ENCODE measurements at regions not wholly inside any gene's neighbourhood (a gene's known extent, or its start where the extent isn't known, plus 50 kb on each side); places are given as distances from the start of the nearest gene placed in this dataset.
A peak's percentile ranks its signal among the peaks of the same experiment; 100 is the strongest.
"Not testable (repeated sequence)": the region's sequence is repeated elsewhere in the genome, so short reads cannot be mapped to it uniquely, and the experiment has no call there.

DNA sequence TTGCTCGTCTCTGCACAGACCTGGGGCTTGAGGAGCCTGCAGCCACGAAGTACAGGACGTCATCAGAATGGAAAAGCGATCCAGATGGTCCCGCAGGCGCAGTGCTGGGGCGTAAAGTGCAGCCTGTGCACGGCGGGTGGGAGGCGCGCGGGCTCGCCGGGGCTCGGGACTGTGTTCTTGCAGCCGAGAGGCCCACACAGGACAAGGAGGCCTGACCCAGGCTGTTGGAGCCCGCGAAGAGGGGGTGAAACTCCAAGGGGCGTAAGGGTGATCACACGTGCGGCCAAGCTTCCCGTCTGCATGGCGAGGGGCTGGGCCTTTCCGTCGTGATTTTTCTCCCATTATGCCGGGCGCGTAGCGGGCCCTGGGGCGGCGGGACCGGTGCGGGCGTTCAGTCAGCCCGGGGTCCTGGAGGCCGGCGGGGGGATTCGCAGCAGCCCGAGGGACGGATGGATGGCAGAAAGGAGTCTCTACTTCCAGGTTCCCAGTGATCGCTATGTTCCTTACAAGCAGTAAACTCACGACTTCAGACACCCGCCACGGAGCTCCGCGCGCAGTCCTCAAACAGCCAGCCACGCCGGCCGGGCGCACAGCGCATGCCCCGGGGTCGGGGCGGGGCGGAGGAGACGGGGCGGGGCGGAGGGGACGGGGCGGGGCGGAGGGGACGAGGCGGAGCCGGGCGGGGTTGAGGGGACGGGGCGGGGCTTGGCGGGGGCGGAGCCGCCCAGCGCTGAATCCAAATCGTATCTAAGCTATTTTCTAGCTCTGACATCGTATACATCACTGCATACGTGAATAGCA, 141.0 kb upstream of the KCNJ18 start:
- DNase-seq (ENCODE audit: low read depth in 3 of 3), result peak; percentile 67 to 76 (median 72)

DNA sequence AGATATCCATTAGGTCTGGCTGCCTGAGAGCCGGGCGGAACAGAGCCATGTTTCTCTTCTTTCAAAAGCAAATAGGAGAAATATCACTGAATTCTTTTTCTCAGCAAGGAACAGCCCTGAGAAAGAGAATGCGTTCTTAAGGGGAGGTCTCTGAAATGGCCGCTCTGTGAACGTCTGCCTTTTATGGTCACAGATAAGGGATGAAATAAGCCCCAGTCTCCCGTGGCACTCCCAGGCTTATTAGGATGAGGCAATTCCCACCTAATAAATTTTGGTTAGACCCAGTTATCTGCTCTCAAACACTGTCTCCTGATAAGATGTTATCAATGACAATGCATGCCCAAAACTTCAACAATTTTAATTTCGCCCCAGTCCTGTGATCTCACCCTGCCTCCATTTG, 133.4 kb upstream of the KCNJ18 start:
- not testable (repeated sequence) for DNase-seq (ENCODE audit: low read depth in 3 of 3)

- no peak for DNase-seq (ENCODE audit: low read depth in 3 of 3)
Observed at GRCh38 chr17:21564262-21564661, 128.1 kb upstream of the KCNJ18 start.

DNA sequence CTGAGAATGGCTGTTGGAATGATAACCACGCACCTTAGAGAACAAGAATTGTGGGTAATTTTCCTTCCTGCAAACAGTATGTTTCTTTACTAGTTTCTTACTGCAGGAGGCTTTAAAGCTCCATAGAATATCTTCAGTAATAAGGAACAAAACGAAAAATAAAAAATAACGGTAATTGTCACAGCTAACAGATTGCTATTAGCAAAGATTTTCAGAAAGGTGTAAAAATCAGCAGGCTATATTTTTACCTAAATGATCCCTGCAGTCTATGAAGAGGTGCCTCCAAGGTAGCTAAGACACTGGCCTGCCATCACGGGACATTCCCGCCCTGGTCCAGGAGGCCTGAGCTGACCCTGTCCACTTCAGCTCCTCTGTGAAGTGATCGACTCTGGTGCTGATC, 127.6 kb upstream of the KCNJ18 start:
- not testable (repeated sequence) for DNase-seq (ENCODE audit: low read depth in 3 of 3)

GRCh38 chr17:21570427-21570826, 121.9 kb upstream of the KCNJ18 start:
- not testable (repeated sequence) for DNase-seq (ENCODE audit: low read depth in 3 of 3)

DNA sequence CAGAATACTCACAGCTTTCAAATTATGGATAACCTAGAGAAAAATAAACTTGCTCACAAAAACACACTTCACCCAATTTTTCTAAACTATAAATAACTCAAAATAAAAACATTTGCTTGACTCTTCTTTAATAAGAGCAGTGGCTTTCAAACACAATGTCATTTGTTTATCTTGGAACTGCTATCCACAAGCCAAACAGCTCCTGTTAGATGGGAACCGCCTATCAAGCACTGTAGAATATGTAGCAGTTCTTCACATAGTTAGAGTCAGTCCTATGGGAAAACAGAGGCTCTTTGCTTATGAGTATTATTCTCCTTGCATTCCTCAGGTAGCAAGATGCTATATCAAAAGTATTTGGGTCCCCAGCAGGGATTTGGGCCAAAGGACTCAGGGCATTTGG, 120.2 kb upstream of the KCNJ18 start:
- DNase-seq (ENCODE audit: low read depth in 3 of 3), result not testable (repeated sequence)

DNA sequence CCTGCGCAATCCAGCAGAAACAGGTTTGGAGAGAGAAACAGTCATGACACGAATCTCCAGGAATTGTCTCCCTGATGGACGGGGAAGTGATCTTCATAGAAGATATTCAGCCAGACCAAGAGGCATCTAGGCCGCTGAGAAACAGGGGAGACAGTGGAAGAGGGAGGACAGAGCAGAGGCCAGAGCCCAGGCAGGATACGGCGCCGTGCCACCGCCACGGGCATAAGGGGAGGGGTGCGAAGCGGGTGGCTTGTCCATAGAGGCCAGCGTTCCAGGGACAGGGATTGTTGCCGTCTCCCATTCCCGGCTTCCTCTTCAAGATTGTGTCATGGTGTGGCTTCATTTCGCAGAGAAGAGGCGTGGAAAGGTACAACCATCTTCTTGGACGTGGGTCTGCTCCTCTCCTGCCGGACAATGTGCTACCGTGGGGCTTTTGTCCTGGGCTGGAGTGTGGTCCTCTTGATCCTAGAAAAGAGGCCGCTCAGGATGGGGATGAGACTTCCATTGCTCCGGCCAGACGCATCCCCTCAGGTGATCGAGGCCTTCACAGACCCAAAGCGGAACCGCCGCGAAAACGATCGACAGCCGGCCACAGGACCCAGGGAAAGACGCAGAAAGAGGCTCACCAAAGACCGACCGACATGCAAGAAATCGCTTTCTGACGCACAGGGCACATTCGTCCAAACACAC, 118.9 kb upstream of the KCNJ18 start:
- not testable (repeated sequence) for DNase-seq (ENCODE audit: low read depth in 3 of 3)

GRCh38 chr17:21573961-21574610, 118.2 kb upstream of the KCNJ18 start:
- peak; percentile 5 to 30 (median 25) for DNase-seq (ENCODE audit: low read depth in 3 of 3)

- not testable (repeated sequence) for DNase-seq (ENCODE audit: low read depth in 3 of 3)
Observed at GRCh38 chr17:21574611-21575255, 117.6 kb upstream of the KCNJ18 start.

DNA sequence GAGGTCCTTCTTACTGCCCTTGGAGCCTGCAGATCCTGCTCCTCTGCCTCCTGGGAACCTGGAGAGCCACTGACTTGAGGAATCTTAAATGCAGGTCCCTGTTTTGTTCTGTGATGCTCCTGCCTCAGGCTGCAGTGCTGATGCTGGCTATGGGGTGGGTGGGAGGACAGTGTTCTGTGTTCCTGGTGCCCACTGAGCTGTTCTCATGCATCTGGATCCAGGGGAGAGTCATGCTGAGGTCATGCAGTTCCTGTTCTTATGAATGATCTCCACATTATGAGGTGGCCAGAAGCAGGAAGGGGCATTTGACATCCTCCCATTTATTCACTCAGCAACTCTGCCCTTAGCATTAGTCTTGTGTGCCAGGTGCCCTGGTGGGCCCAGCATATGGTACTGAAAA, 113.5 kb upstream of the KCNJ18 start:
- DNase-seq (ENCODE audit: low read depth in 3 of 3), result not testable (repeated sequence)

- no peak for DNase-seq (ENCODE audit: low read depth in 3 of 3)
Observed at GRCh38 chr17:21592774-21593173, 99.5 kb upstream of the KCNJ18 start.

DNA sequence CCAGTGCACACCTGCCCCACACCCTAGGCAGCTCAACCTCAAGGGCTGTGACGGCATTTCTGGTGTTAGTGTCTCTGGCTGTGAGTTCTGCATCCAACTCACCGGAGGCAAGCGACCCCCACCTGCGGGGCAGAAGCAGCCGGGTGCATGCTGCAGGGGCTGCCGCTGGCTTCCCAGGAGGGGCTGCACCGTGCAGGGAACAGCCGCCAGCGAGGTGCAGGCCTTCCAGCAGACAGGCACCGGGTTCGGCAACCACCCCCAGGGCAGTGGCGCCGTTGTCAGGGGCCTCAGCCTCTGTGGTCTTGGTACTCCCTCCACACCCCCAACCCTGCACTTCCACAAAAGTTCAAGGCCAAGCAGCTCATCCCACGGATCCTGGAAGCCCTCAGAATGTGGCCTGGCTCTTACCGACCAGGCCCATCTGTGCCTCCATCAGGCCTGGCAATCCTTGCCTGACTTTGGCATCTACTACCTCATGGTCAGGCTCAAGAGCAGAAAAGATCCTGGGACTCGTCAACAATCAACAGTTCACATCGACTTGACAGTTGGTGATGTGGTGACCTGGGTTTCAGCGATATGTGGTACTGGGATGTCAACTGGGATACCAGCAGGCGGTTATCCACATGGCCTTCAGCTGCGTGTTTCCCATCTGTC, 98.7 kb upstream of the KCNJ18 start:
- DNase-seq (ENCODE audit: low read depth in 3 of 3), result not testable (repeated sequence)

- no peak for DNase-seq (ENCODE audit: low read depth in 3 of 3)
Observed at GRCh38 chr17:21595086-21595485, 97.2 kb upstream of the KCNJ18 start.

DNA sequence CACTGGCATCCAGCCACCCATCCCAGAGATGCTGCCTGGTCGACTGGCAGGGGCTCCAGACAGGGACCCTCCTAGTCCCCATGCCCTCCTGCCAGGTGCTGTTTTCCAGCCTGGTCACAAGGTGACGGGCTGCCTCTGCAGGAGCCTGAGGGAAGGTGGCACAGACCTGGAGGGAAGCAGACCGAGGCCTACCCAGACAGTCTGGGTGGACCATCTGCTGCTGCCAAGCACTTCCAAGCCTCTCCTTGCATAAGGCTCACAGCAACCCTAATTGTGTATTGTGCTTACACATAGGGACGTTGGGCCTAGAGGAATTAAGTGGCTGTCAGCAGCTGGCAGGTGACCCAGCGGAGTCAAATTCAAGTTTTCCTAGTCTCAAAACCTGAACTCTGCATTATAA, 90.1 kb upstream of the KCNJ18 start:
- DNase-seq (ENCODE audit: low read depth in 3 of 3), result no peak

DNA sequence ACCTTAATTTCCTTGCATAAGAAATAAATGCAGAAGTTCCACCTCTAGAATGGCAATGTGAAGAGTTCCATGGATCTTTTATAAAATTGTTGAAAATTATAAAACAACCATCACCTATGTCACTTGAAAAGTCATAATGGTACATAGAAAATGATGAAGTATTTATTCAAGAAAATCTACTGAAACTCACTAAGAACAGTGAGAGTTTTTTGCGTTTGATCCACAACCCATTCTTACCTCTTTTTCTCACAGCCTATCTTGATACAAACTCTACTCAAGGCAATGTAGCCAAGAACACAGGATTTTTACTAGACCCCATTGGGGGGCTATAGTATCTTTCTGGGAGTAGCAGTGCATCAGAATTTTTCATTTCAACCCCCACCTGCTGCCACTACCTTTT, 89.0 kb upstream of the KCNJ18 start:
- DNase-seq (ENCODE audit: low read depth in 3 of 3), result not testable (repeated sequence)

GRCh38 chr17:21611443-21611842, 80.9 kb upstream of the KCNJ18 start:
- not testable (repeated sequence) for DNase-seq (ENCODE audit: low read depth in 3 of 3)

DNA sequence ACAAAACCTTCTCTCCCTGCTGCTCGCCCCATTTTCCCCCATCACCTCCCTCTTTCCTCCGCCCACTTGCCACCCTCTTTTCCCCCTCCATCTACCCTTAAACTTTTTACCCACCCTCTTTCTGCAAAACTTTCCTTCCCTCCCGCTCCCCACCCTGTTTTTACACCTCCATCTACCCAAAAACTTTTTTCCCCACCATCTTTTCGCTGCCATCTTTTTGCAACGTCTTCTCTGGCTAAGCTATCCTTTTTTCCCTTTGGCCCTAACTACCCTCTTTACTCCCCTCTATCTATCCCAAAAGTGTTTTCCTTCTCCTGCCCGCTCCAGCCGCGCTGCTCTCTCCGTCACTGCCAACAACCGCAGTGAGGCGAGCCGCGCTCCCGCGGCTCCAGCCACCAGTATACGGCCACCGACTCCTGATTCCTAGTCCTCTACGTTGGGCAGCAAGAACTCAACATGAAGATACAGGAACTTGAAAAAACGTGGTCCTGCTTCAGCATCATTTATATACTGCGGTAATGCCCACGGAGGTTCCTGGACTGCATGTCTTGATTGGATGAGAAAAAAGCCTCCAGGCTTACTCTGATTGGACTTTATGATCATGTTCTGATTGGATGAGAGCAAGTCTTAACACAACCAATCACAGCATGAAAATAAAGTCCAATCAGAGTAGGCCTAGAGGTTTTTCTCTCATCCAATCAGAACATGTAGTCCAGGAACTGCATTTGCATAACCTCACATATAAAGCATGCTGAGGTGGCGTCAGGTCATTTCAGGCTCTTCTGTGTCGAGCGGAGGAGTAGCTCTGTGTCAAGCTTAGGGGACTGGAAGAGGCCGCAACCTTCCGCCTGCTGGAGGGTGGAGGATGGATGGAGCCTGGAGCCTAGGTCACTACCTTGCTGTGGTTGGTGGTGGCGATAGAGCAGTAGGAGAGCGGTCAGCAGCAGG, 79.9 kb upstream of the KCNJ18 start:
- DNase-seq (ENCODE audit: low read depth in 3 of 3), result not testable (repeated sequence)

DNA sequence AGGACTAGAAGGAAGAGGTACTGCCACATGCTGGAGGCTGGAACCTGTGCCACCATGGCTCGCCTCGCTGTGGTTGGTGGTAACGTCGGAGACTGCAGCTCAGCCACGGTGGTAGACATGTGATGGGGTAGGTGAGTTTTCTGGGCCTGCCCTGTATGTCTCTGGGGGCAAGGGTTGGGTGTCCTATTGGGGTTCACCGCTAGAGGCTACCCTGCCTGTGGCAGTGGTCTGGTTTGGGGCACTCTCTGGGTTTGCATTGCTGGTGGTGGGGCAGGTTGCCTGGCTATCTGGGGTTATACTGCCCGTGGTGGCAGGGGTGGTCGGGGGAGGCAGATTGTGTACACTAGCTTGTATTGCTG, 79.3 kb upstream of the KCNJ18 start:
- no peak for DNase-seq (ENCODE audit: low read depth in 3 of 3)

GRCh38 chr17:21626987-21627386, 65.3 kb upstream of the KCNJ18 start:
- not testable (repeated sequence) for DNase-seq (ENCODE audit: low read depth in 3 of 3)
